IMR-90 (cell line): ENCODE measurements at regions not wholly inside any gene's neighbourhood (a gene's known extent, or its start where the extent isn't known, plus 50 kb on each side); places are given as distances from the start of the nearest gene placed in this dataset.

Experiments used
- ATAC-seq: fragments of 200-7000 bp; cut with Tn5 transposase; 2 replicates; pipeline ENCODE4 v1.9.1; 2020; ENCODE audit warnings: low read depth, mild to moderate bottlenecking, moderate library complexity
- BruUV-seq: library from RNA; stranded (reverse); fragments of 400-500 nt; replicated peaks from 2 replicates; lab custom pipeline; 2021; lab: Mats Ljungman, UMichigan
- CTCF ChIA-PET: fragments of 300-600 bp; formaldehyde crosslinking; extraction: SDS; loops from one replicate; lab custom pipeline; 2021; ENCODE audit warnings: antibody characterized with exemption; lab: Yijun Ruan, JAX
- POLR2A ChIA-PET: fragments of 300-600 bp; sonication (Branson Sonifier 250); formaldehyde crosslinking; loops from one replicate; lab custom pipeline; 2022; ENCODE audit warnings: antibody characterized with exemption; ENCODE audit not compliant: unreplicated experiment; lab: Charles Lee
- DNase-seq: peaks from one replicate; pipeline ENCODE4 v3.0.0; 2013
- H2AFZ ChIP-seq: replicated peaks from 2 replicates; pipeline ENCODE3; 2013; ENCODE audit warnings: low read length, mild to moderate bottlenecking; ENCODE audit not compliant: poor library complexity
- H2AK5ac ChIP-seq: 2 replicates; pipeline ENCODE4 v1.6.1; 2013; ENCODE audit warnings: low read depth, low read length, inconsistent platforms
- H2AK9ac ChIP-seq: replicated peaks from 2 replicates; pipeline ENCODE3; 2013; ENCODE audit warnings: mild to moderate bottlenecking, low read depth, low read length, moderate library complexity; ENCODE audit not compliant: poor library complexity
- H2BK120ac ChIP-seq: 2 replicates; pipeline ENCODE4 v1.6.1; 2013; ENCODE audit warnings: low read depth, low read length, inconsistent platforms
- H2BK15ac ChIP-seq: 3 replicates; pipeline ENCODE4 v1.6.1; 2013; ENCODE audit warnings: low read depth, low read length, inconsistent platforms
- H2BK20ac ChIP-seq: 2 replicates; pipeline ENCODE4 v1.6.1; 2013; ENCODE audit warnings: low read depth, mild to moderate bottlenecking, inconsistent platforms, low read length, moderate library complexity
- H2BK5ac ChIP-seq: 2 replicates; pipeline ENCODE4 v1.6.1; 2013; ENCODE audit warnings: mild to moderate bottlenecking, low read depth, low read length, inconsistent platforms; ENCODE audit not compliant: poor library complexity, severe bottlenecking
- H3K14ac ChIP-seq: replicated peaks from 2 replicates; pipeline ENCODE4 v1.6.1; 2013; ENCODE audit warnings: low read depth, low read length, inconsistent platforms
- H3K18ac ChIP-seq: 2 replicates; pipeline ENCODE4 v1.6.1; 2013; ENCODE audit warnings: low read depth, low read length, control low read depth
- H3K23ac ChIP-seq: 2 replicates; pipeline ENCODE4 v1.6.1; 2013; ENCODE audit warnings: low read depth, low read length, inconsistent platforms
- H3K27ac ChIP-seq: 2 replicates; pipeline ENCODE4 v1.5.1; 2013; ENCODE audit warnings: mild to moderate bottlenecking, control low read depth, low read length; ENCODE audit not compliant: insufficient read depth
- H3K27me3 ChIP-seq: 2 replicates; pipeline ENCODE4 v1.6.1; 2013; ENCODE audit warnings: low read length; ENCODE audit not compliant: control insufficient read depth, insufficient read depth
- H3K36me3 ChIP-seq: 2 replicates; pipeline ENCODE4 v1.6.1; 2013; ENCODE audit warnings: low read length, mixed read lengths; ENCODE audit not compliant: control insufficient read depth, insufficient read depth
- H3K4ac ChIP-seq: 2 replicates; pipeline ENCODE4 v1.6.1; 2013; ENCODE audit warnings: low read depth, low read length, inconsistent platforms
- H3K4me1 ChIP-seq: 2 replicates; pipeline ENCODE4 v1.6.1; 2013; ENCODE audit warnings: low read length, mixed read lengths; ENCODE audit not compliant: control insufficient read depth, insufficient read depth
- H3K4me2 ChIP-seq: 2 replicates; pipeline ENCODE4 v1.6.1; 2013; ENCODE audit warnings: low read depth, mild to moderate bottlenecking, control low read depth, low read length, moderate library complexity
- H3K4me3 ChIP-seq: 2 replicates; pipeline ENCODE4 v1.5.1; 2013; ENCODE audit warnings: low read depth, mild to moderate bottlenecking, control low read depth, low read length, moderate library complexity; ENCODE audit not compliant: insufficient read depth
- H3K56ac ChIP-seq: 2 replicates; pipeline ENCODE4 v1.6.1; 2013; ENCODE audit warnings: low read length, inconsistent platforms; ENCODE audit not compliant: insufficient read depth; ENCODE audit errors: extremely low read depth
- H3K79me1 ChIP-seq, 2 experiments: 2 replicates each; pipeline ENCODE4 v1.6.1; 2013; ENCODE audit warnings: low read length in 2 of 2, inconsistent platforms in 1 of 2, low read depth in 1 of 2
- H3K9ac ChIP-seq: 2 replicates; pipeline ENCODE4 v1.6.1; 2013; ENCODE audit warnings: low read depth, low read length, control low read depth
- H3K9me1 ChIP-seq: 2 replicates; pipeline ENCODE4 v1.6.1; 2013; ENCODE audit warnings: low read length, inconsistent platforms; ENCODE audit not compliant: insufficient read depth
- H3K9me3 ChIP-seq: 2 replicates; pipeline ENCODE4 v1.6.1; 2013; ENCODE audit warnings: low read length; ENCODE audit not compliant: control insufficient read depth, insufficient read depth
- H4K20me1 ChIP-seq: 2 replicates; pipeline ENCODE4 v1.6.1; 2013; ENCODE audit warnings: low read length, inconsistent platforms; ENCODE audit not compliant: insufficient read depth
- H4K5ac ChIP-seq: 2 replicates; pipeline ENCODE4 v1.6.1; 2013; ENCODE audit warnings: mild to moderate bottlenecking, low read depth, low read length, control low read depth
- H4K8ac ChIP-seq, 2 experiments: 2 replicates each; pipeline ENCODE4 v1.6.1; 2013; ENCODE audit warnings: low read depth in 2 of 2, low read length in 2 of 2, control low read depth in 1 of 2, inconsistent platforms in 1 of 2
- H4K91ac ChIP-seq: 2 replicates; pipeline ENCODE4 v1.6.1; 2013; ENCODE audit warnings: low read depth, low read length, inconsistent platforms; ENCODE audit not compliant: insufficient read depth
- BHLHE40 ChIP-seq: fragments of 150-350 bp; IDR thresholded peaks from 2 replicates; pipeline ENCODE4 v1.6.1; 2016; ENCODE audit warnings: mild to moderate bottlenecking, low read depth, low read length
- CHD1 ChIP-seq: IDR thresholded peaks from 2 replicates; pipeline ENCODE4 v1.6.1; 2012; ENCODE audit warnings: low read depth, low read length, improper control_type of control experiment
- ELK1 ChIP-seq: fragments of 150-350 bp; IDR thresholded peaks from 2 replicates; pipeline ENCODE4 v1.6.1; 2016; ENCODE audit warnings: low read depth, mild to moderate bottlenecking, low read length, moderate library complexity, borderline replicate concordance
- FOS ChIP-seq: fragments of 150-350 bp; IDR thresholded peaks from 2 replicates; pipeline ENCODE4 v1.6.1; 2016; ENCODE audit warnings: low read depth, low read length
- MAFK ChIP-seq: IDR thresholded peaks from 2 replicates; pipeline ENCODE4 v1.6.1; 2012; ENCODE audit warnings: low read depth, low read length, improper control_type of control experiment
- MXI1 ChIP-seq: IDR thresholded peaks from 2 replicates; pipeline ENCODE4 v1.6.1; 2012; ENCODE audit warnings: low read depth, mild to moderate bottlenecking, low read length, moderate library complexity, borderline replicate concordance
- POLR2A ChIP-seq: IDR thresholded peaks from 2 replicates; pipeline ENCODE4 v1.6.1; 2012; ENCODE audit warnings: mild to moderate bottlenecking, low read depth, low read length
- RCOR1 ChIP-seq: IDR thresholded peaks from 2 replicates; pipeline ENCODE4 v1.6.1; 2012; ENCODE audit warnings: mild to moderate bottlenecking, low read length, improper control_type of control experiment; ENCODE audit not compliant: insufficient replicate concordance
- WGBS, 2 experiments: methylation state at CpG; one replicate each; pipeline versions ENCODE4 v1.1.5 to v1.1.7; 2013; ENCODE audit warnings: missing lambda C conversion rate in 2 of 2; ENCODE audit not compliant: insufficient read length in 1 of 2; ENCODE audit errors: extremely low coverage in 2 of 2; 5-methylcytosine and 5-hydroxymethylcytosine counted together
- dilution Hi-C: fragments of 300-500 bp; cut with HindIII; formaldehyde crosslinking; loops from one replicate; pipeline ENCODE4 v1.14.3; 2018; ENCODE audit warnings: low sequenced_read_pairs; ENCODE audit not compliant: unreplicated experiment
- in situ Hi-C: fragments of 300-500 bp; cut with MboI; formaldehyde crosslinking; loops from 3 replicates; pipeline ENCODE4 v1.14.3; 2019; ENCODE audit warnings: low sequenced_read_pairs, inconsistent platforms, mixed read lengths
- intact Hi-C: fragments of 100-400 bp; cut with micrococcal nuclease; formaldehyde crosslinking; loops from 2 replicates; pipeline ENCODE4 v1.10.0; 2022

DNA sequence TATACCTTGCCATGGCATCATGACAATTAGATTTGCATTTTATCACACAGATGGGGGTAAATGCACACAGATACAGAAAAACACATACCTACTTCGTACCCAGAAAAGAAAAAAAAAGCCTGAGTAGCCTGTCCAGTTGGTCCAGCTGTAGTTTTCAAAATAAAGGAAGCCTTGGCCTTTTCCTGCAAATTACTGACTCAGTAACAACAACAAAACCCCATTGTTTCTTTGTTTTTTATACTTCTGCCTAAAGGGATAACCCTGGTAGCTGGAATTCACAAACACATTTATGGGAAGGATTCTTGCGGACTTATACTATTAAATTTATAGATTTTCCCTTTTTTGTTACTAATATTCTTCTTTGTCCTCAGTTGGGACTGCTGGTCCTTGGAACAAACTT, 156.4 kb upstream of the PCDH10 start:
- Histone ChIP-seq H3K14ac (no peak overlapping the region), H4K8ac (no peak overlapping the region), H3K9me3 (no peaks in the 10 kb centered on the region), H2BK120ac (no peak overlapping the region), H3K9ac (no peak overlapping the region), H3K18ac (no peak overlapping the region), H3K4me3 (no peak overlapping the region), H3K23ac (no peak overlapping the region), H3K4me1 (no peaks in the 10 kb centered on the region), H4K5ac (no peak overlapping the region), H3K36me3 (no peaks in the 10 kb centered on the region), H3K27ac (no peak overlapping the region), H2BK5ac (no peak overlapping the region), H2AK9ac (no peak overlapping the region), H4K91ac (no peak overlapping the region), H2AK5ac (no peak overlapping the region), H3K4ac (no peak overlapping the region), H2BK15ac (no peak overlapping the region), H3K56ac (no peak overlapping the region), H4K20me1 (no peaks in the 10 kb centered on the region), H2BK20ac (no peak overlapping the region), H2AFZ (no peak overlapping the region), H3K27me3 (no peaks in the 10 kb centered on the region), H3K79me1 (no peaks in the 10 kb centered on the region), H3K9me1 (no peaks in the 10 kb centered on the region), H3K4me2 (no peak overlapping the region)
- in situ Hi-C loops = no loop called here
- dilution Hi-C loops = no loop called here
- BruUV-seq = no TSS peak
- TF ChIP-seq CHD1 (no peak), BHLHE40 (no peak), FOS (no peak), POLR2A (no peak), ELK1 (no peak), RCOR1 (no peak), MAFK (no peak), MXI1 (no peak)
- WGBS, 2 experiments = no CpG with 5 or more reads among the region's 2 CpGs
- ATAC-seq (no peak), DNase-seq (no peak)
- ChIA-PET POLR2A (no interaction called here), CTCF (no interaction called here)
- intact Hi-C loops = no loop called here
